Progenitor cell of endocrine pancreas (in vitro differentiated cells): ENCODE measurements at regions not wholly inside any gene's neighbourhood (a gene's known extent, or its start where the extent isn't known, plus 50 kb on each side); places are given as distances from the start of the nearest gene placed in this dataset.
"Not testable (repeated sequence)": the region's sequence is repeated elsewhere in the genome, so short reads cannot be mapped to it uniquely, and the experiment has no call there.

ENCODE experiments used
- DNase-seq: peaks from one replicate; pipeline ENCODE4 v3.0.0; 2021; ENCODE audit warnings: low spot score; ENCODE audit not compliant: unreplicated experiment
- H3K27ac Mint-ChIP-seq: 2 replicates; pipeline ENCODE4 v1.8.0; 2021; ENCODE audit warnings: mild to moderate bottlenecking, moderate library complexity, mixed read lengths
- H3K27me3 Mint-ChIP-seq: 2 replicates; pipeline ENCODE4 v1.8.0; 2021; ENCODE audit warnings: mixed read lengths
- H3K36me3 Mint-ChIP-seq: 2 replicates; pipeline ENCODE4 v1.8.0; 2022; ENCODE audit warnings: mixed read lengths; ENCODE audit not compliant: insufficient read depth
- H3K4me1 Mint-ChIP-seq: 2 replicates; pipeline ENCODE4 v1.8.0; 2021; ENCODE audit warnings: low read depth, mixed read lengths
- H3K4me3 Mint-ChIP-seq: 2 replicates; pipeline ENCODE4 v1.8.0; 2021; ENCODE audit warnings: low read depth, mild to moderate bottlenecking, moderate library complexity, mixed read lengths
- H3K9me3 Mint-ChIP-seq: 2 replicates; pipeline ENCODE4 v1.8.0; 2021; ENCODE audit warnings: low read depth, mixed read lengths
- CTCF ChIP-seq: fragments of 200-600 bp; sonication (generic); IDR thresholded peaks from one replicate; pipeline ENCODE4 v1.5.0; 2021; ENCODE audit warnings: antibody characterized with exemption, mild to moderate bottlenecking; ENCODE audit not compliant: unreplicated experiment

- H3K27me3 Mint-ChIP-seq = no peaks in the 10 kb centered on the region
- H3K4me3 Mint-ChIP-seq = no peak overlapping the region
- H3K9me3 Mint-ChIP-seq = no peaks in the 10 kb centered on the region
- H3K36me3 Mint-ChIP-seq = no peaks in the 10 kb centered on the region
- no peak for DNase-seq
- TF ChIP-seq CTCF = no peak
- peaks cover 13% of the 10 kb centered on the region for H3K4me1 Mint-ChIP-seq
- H3K27ac Mint-ChIP-seq = no peak overlapping the region
These were observed 207.4 kb upstream of the SSTR1 start for GRCh38 chr14:38000340-38000739.

GRCh38 chr14:38001501-38001900 is 206.2 kb upstream of the SSTR1 start:
- no peaks in the 10 kb centered on the region for H3K36me3 Mint-ChIP-seq
- H3K4me3 Mint-ChIP-seq = no peak overlapping the region
- no peaks in the 10 kb centered on the region for H3K9me3 Mint-ChIP-seq
- no peak overlapping the region for H3K27ac Mint-ChIP-seq
- H3K4me1 Mint-ChIP-seq = peaks cover 13% of the 10 kb centered on the region
- no peak for DNase-seq
- no peak for TF ChIP-seq CTCF
- no peaks in the 10 kb centered on the region for H3K27me3 Mint-ChIP-seq

- TF ChIP-seq CTCF = no peak
- Mint-ChIP-seq H3K9me3 (no peaks in the 10 kb centered on the region), H3K27me3 (no peaks in the 10 kb centered on the region), H3K4me1 (peaks cover 9% of the 10 kb centered on the region), H3K4me3 (no peak overlapping the region), H3K36me3 (no peaks in the 10 kb centered on the region), H3K27ac (no peak overlapping the region)
- no peak for DNase-seq
These were observed 203.7 kb upstream of the SSTR1 start for GRCh38 chr14:38003746-38004609.

- Mint-ChIP-seq H3K4me1 (peaks cover 5% of the 10 kb centered on the region), H3K27me3 (no peaks in the 10 kb centered on the region), H3K27ac (no peak overlapping the region), H3K4me3 (no peak overlapping the region), H3K9me3 (no peaks in the 10 kb centered on the region), H3K36me3 (no peaks in the 10 kb centered on the region)
- TF ChIP-seq CTCF = no peak
- no peak for DNase-seq
These were observed 203.2 kb upstream of the SSTR1 start for GRCh38 chr14:38004610-38004879.

- H3K36me3 Mint-ChIP-seq = peaks cover 18% of the 10 kb centered on the region
- not testable (repeated sequence) for H3K4me3 Mint-ChIP-seq, H3K27ac Mint-ChIP-seq, H3K27me3 Mint-ChIP-seq, DNase-seq, H3K4me1 Mint-ChIP-seq
- H3K9me3 Mint-ChIP-seq = peaks cover 28% of the 10 kb centered on the region
These were observed 196.5 kb upstream of the SSTR1 start for GRCh38 chr14:38011156-38011555.

GRCh38 chr14:38012056-38012455 is 195.6 kb upstream of the SSTR1 start:
- Mint-ChIP-seq H3K9me3 (peaks cover 28% of the 10 kb centered on the region), H3K4me3 (no peak overlapping the region), H3K27me3 (no peaks in the 10 kb centered on the region), H3K4me1 (no peaks in the 10 kb centered on the region), H3K27ac (no peak overlapping the region), H3K36me3 (peaks cover 18% of the 10 kb centered on the region)
- no peak for DNase-seq
- no peak for TF ChIP-seq CTCF
